Thoracic aorta (tissue), 2 donors: ENCODE measurements at regions not wholly inside any gene's neighbourhood (a gene's known extent, or its start where the extent isn't known, plus 50 kb on each side); places are given as distances from the start of the nearest gene placed in this dataset.

Source experiments
- ATAC-seq: fragments of 150-250 bp; one replicate; pipeline ENCODE4 v1.8.0; 2017; ENCODE audit warnings: low read depth; ENCODE audit not compliant: insufficient number of reproducible peaks, low FRiP score
- DNase-seq: peaks from one replicate; pipeline ENCODE4 v3.0.0-alpha.2; 2020; ENCODE audit warnings: low spot score
- H3K27ac ChIP-seq, 2 donors: fragments of 200-600 bp; sonication (generic); 1 replicate in 1 of 2; 2 replicates in 1 of 2; pipeline ENCODE4 v1.5.1; 2016; ENCODE audit warnings: mild to moderate bottlenecking in 2 of 2, moderate library complexity in 2 of 2
- H3K27me3 ChIP-seq: fragments of 200-600 bp; sonication (generic); replicated peaks from 2 replicates; pipeline ENCODE4 v1.6.0; 2016; ENCODE audit warnings: mild to moderate bottlenecking; ENCODE audit not compliant: insufficient read depth
- H3K36me3 ChIP-seq: fragments of 200-600 bp; sonication (generic); one replicate; pipeline ENCODE4 v1.5.1; 2016
- H3K4me1 ChIP-seq, 2 donors: fragments of 200-600 bp; sonication (generic); 1 replicate in 1 of 2; 2 replicates in 1 of 2; pipeline versions ENCODE4 v1.5.1 to v1.6.0; 2016; ENCODE audit warnings: low read depth in 2 of 2, mild to moderate bottlenecking in 1 of 2; ENCODE audit not compliant: control insufficient read depth in 1 of 2
- H3K4me3 ChIP-seq: fragments of 200-600 bp; sonication (generic); 2 replicates; pipeline ENCODE4 v1.5.1; 2016; ENCODE audit warnings: mild to moderate bottlenecking
- H3K9me3 ChIP-seq: fragments of 200-600 bp; sonication (generic); 2 replicates; pipeline ENCODE4 v1.5.1; 2016
- TF ChIP-seq, protein P1 (sequence below): fragments of 200-600 bp; sonication (generic); IDR thresholded peaks from one replicate; pipeline ENCODE4 v1.5.1; 2019; ENCODE audit warnings: antibody characterized with exemption

DNA sequence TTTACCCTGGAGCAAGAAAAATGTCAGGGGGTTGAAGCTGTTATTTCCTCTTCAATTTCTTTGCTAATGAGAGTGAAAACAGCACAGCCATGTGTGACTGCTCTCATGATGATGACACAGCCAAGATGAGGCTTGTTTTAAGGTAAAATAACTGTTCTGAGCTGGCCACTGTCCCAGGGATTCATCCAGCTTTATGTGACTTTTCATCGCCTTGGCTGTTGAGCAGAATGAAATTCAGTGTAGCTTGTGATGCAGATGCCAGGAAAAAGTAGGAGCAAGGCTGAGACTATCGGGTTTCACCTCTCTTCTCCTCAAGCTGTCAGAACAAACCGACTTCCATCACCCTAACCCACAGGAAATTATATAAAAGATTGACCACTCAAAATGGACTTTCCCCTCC is 361.8 kb upstream of the CDH5 start:
- H3K36me3 ChIP-seq, result no peaks in the 10 kb centered on the region
- H3K27me3 ChIP-seq, result no peaks in the 10 kb centered on the region
- no peak for ATAC-seq
- H3K4me1 ChIP-seq, result no peaks in the 10 kb centered on the region
- no peak overlapping the region for H3K4me3 ChIP-seq
- no peaks in the 10 kb centered on the region for H3K9me3 ChIP-seq
- no peak for DNase-seq
- TF ChIP-seq, protein P1, sequence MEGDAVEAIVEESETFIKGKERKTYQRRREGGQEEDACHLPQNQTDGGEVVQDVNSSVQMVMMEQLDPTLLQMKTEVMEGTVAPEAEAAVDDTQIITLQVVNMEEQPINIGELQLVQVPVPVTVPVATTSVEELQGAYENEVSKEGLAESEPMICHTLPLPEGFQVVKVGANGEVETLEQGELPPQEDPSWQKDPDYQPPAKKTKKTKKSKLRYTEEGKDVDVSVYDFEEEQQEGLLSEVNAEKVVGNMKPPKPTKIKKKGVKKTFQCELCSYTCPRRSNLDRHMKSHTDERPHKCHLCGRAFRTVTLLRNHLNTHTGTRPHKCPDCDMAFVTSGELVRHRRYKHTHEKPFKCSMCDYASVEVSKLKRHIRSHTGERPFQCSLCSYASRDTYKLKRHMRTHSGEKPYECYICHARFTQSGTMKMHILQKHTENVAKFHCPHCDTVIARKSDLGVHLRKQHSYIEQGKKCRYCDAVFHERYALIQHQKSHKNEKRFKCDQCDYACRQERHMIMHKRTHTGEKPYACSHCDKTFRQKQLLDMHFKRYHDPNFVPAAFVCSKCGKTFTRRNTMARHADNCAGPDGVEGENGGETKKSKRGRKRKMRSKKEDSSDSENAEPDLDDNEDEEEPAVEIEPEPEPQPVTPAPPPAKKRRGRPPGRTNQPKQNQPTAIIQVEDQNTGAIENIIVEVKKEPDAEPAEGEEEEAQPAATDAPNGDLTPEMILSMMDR, result no peak
- H3K27ac ChIP-seq, result no peak overlapping the region

DNA sequence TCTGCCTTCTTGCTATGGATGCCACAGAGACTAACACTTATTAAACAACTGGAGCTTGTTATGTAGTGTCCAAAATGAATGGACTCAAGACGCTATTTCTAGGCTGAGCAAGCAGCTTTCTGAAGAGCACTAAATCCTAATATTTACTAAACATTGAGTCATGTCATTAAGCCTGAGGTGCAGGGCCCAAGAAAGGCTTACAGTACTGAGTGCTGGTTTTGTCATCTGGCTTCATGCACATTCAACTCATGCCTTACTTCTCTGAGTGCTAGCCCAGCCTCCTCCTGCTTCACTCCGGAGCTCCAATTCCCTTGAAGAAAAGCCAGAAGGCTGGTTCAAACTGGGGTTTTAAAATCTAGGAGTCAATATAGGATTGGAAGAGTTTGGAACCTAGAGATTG is 363.3 kb upstream of the CDH5 start:
- no peaks in the 10 kb centered on the region for H3K9me3 ChIP-seq
- no peak for ATAC-seq
- TF ChIP-seq, protein P1, result no peak
- no peak overlapping the region for H3K27ac ChIP-seq
- no peaks in the 10 kb centered on the region for H3K36me3 ChIP-seq
- no peak for DNase-seq
- no peak overlapping the region for H3K4me3 ChIP-seq
- H3K27me3 ChIP-seq, result no peaks in the 10 kb centered on the region
- H3K4me1 ChIP-seq, result no peaks in the 10 kb centered on the region

DNA sequence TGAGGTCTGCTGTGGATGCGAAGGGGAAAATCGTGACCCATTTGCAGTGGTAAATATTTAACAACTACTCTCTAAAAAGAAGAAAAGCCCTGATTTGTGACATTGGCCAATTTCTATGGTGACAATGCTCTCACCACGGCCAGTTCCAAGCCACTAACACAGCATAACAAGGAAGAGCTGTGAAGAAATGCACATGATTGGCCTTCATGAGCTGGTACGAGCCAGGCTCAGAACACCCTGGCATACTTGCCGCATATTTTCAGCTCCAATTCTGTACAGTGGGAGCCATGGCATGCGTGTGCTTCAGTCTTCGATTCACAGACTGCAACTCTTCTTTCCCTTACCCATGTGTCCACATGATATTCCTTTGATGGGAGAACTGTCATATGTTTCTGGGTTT is 363.9 kb upstream of the CDH5 start:
- Histone ChIP-seq H3K27ac (no peak overlapping the region), H3K4me3 (no peak overlapping the region), H3K9me3 (no peaks in the 10 kb centered on the region), H3K27me3 (no peaks in the 10 kb centered on the region), H3K4me1 (no peaks in the 10 kb centered on the region), H3K36me3 (no peaks in the 10 kb centered on the region)
- no peak for ATAC-seq
- TF ChIP-seq, protein P1, result no peak
- no peak for DNase-seq

DNA sequence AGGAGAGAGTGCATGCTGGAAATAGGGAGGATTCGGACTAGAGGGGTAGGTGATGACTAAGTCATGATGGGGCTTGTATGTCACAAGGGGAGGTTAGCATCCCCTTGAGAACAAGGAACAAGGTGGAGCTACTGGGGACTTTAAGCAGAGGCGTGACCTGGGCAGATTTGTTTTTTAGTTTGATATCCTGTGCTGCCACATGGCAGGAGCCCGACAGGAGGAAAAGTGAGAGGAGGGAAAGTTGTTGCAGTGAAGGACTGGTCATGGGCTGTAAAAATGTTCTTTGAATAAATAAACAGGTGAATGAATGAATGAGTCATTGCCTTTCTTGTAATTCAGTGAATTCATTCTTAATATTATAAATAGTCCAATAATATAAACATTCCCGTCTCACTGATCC is 365.1 kb upstream of the CDH5 start:
- no peaks in the 10 kb centered on the region for H3K27me3 ChIP-seq
- DNase-seq (no peak), ATAC-seq (no peak)
- H3K27ac ChIP-seq, result no peak overlapping the region
- H3K4me3 ChIP-seq, result no peak overlapping the region
- H3K9me3 ChIP-seq, result no peaks in the 10 kb centered on the region
- H3K4me1 ChIP-seq, result no peaks in the 10 kb centered on the region
- TF ChIP-seq, protein P1, result no peak
- no peaks in the 10 kb centered on the region for H3K36me3 ChIP-seq

DNA sequence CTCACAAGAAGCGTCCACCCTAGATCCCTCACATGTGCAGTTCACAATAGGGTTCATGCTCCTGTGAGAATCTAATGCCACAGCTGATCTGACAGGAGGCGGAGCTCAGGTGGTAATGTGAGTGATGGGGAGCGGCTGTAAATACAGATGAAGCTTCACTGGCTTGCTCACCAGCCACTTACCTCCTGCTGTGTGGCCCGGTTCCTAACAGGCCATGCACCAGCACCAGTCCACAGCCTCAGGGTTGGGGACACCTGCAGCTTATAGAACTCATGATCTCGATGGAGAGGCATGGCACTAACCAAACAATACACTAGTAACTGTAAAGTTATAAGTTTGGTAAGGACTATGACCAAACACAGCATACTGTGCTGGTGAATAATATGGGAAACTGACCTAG is 368.0 kb upstream of the CDH5 start:
- H3K4me3 ChIP-seq, result no peak overlapping the region
- H3K27me3 ChIP-seq, result no peaks in the 10 kb centered on the region
- H3K4me1 ChIP-seq, result no peaks in the 10 kb centered on the region
- H3K36me3 ChIP-seq, result no peaks in the 10 kb centered on the region
- ATAC-seq (no peak), DNase-seq (no peak)
- H3K9me3 ChIP-seq, result no peaks in the 10 kb centered on the region
- H3K27ac ChIP-seq, result no peak overlapping the region
- TF ChIP-seq, protein P1, result no peak
